Endothelial cell of umbilical vein (primary cell): ENCODE measurements at regions not wholly inside any gene's neighbourhood (a gene's known extent, or its start where the extent isn't known, plus 50 kb on each side); places are given as distances from the start of the nearest gene placed in this dataset.

Experiments used
- BruUV-seq: library from RNA; stranded (reverse); fragments of 400-500 nt; replicated peaks from 2 replicates; lab custom pipeline; 2021; lab: Mats Ljungman, UMichigan
- CTCF ChIA-PET: fragments of 300-600, 350-600 bp; sonication (Branson Sonifier 250); formaldehyde crosslinking; loops from one replicate; lab custom pipeline; 2021; ENCODE audit warnings: antibody characterized with exemption, inconsistent platforms; lab: Charles Lee
- POLR2A ChIA-PET: fragments of 300-600, 350-600 bp; sonication (Branson Sonifier 250); formaldehyde crosslinking; loops from one replicate; lab custom pipeline; 2021; ENCODE audit warnings: antibody characterized with exemption, inconsistent platforms; lab: Charles Lee
- DNase-seq: peaks from one replicate; pipeline ENCODE4 v3.0.0-alpha.2; 2011; ENCODE audit warnings: low read depth, low spot score
- FAIRE-seq: peaks from 2 replicates; lab custom pipeline; 2011; peaks lifted over from hg19 to GRCh38; lab: Jason Lieb, UNC
- H2AFZ ChIP-seq: 2 replicates; pipeline ENCODE4 v1.6.0; 2012; ENCODE audit warnings: low read depth, low read length, control low read depth, inconsistent platforms
- H3K27ac ChIP-seq: 2 replicates; pipeline ENCODE4 v1.5.1; 2011; ENCODE audit warnings: low read depth, mild to moderate bottlenecking, control low read depth, low read length, moderate library complexity; ENCODE audit not compliant: insufficient read depth
- H3K27me3 ChIP-seq, 2 experiments: 2 replicates each; pipeline versions ENCODE4 v1.6.0 to v1.6.1; 2011; ENCODE audit warnings: low read length in 2 of 2, mixed read lengths in 1 of 2; ENCODE audit not compliant: control insufficient read depth in 2 of 2, insufficient read depth in 2 of 2
- H3K36me3 ChIP-seq, 2 experiments: 2 replicates in 1 of 2; 3 replicates in 1 of 2; pipeline ENCODE4 v1.5.1; 2011; ENCODE audit warnings: low read length in 2 of 2, mild to moderate bottlenecking in 1 of 2, moderate library complexity in 1 of 2; ENCODE audit not compliant: control insufficient read depth in 2 of 2, insufficient read depth in 2 of 2; ENCODE audit errors: extremely low read depth in 1 of 2
- H3K4me1 ChIP-seq: 3 replicates; pipeline ENCODE4 v1.5.1; 2011; ENCODE audit warnings: mild to moderate bottlenecking, low read length; ENCODE audit not compliant: control insufficient read depth, insufficient read depth; ENCODE audit errors: extremely low read depth
- H3K4me2 ChIP-seq: 2 replicates; pipeline ENCODE4 v1.6.1; 2011; ENCODE audit warnings: low read length, control low read depth, mixed read lengths; ENCODE audit not compliant: insufficient read depth
- H3K4me3 ChIP-seq, 3 experiments: fragments of 200-600 bp in 1 of 3; sonication (generic), shearing (Covaris generic) in 1 of 3; replicated peaks in 1 of 3; 2 replicates each; pipeline ENCODE4 v1.5.1; 2011 to 2016; ENCODE audit warnings: control low read depth in 3 of 3, low read length in 3 of 3, mild to moderate bottlenecking in 2 of 3, inconsistent platforms in 1 of 3, low read depth in 1 of 3, moderate library complexity in 1 of 3; ENCODE audit not compliant: insufficient read depth in 1 of 3
- H3K79me2 ChIP-seq: 2 replicates; pipeline ENCODE4 v1.6.0; 2012; ENCODE audit warnings: low read length, inconsistent platforms; ENCODE audit not compliant: control insufficient read depth, insufficient read depth
- H3K9ac ChIP-seq: replicated peaks from 2 replicates; pipeline ENCODE3; 2011; ENCODE audit warnings: low read length, control low read depth; ENCODE audit not compliant: insufficient read depth; ENCODE audit errors: extremely low read depth
- H3K9me1 ChIP-seq: replicated peaks from 3 replicates; pipeline ENCODE4 v1.6.0; 2011; ENCODE audit warnings: mild to moderate bottlenecking, low read length; ENCODE audit not compliant: control insufficient read depth, insufficient read depth; ENCODE audit errors: extremely low read depth
- H3K9me3 ChIP-seq: replicated peaks from 2 replicates; pipeline ENCODE4 v1.5.1; 2012; ENCODE audit warnings: low read length, inconsistent platforms; ENCODE audit not compliant: control insufficient read depth, insufficient read depth
- H4K20me1 ChIP-seq: replicated peaks from 2 replicates; pipeline ENCODE3; 2011; ENCODE audit warnings: mild to moderate bottlenecking, low read length; ENCODE audit not compliant: control insufficient read depth, insufficient read depth; ENCODE audit errors: extremely low read depth
- EZH2 ChIP-seq: IDR thresholded peaks from 2 replicates; pipeline ENCODE4 v1.6.1; 2012; ENCODE audit warnings: borderline replicate concordance, low read depth, mild to moderate bottlenecking, moderate library complexity, low read length, inconsistent platforms; ENCODE audit not compliant: severe bottlenecking
- FOS ChIP-seq: IDR thresholded peaks from 2 replicates; pipeline ENCODE4 v1.6.1; 2011; ENCODE audit warnings: mild to moderate bottlenecking, low read length, moderate library complexity, borderline replicate concordance; ENCODE audit not compliant: insufficient read depth
- GATA2 ChIP-seq: IDR thresholded peaks from 2 replicates; pipeline ENCODE4 v1.7.0; 2011; ENCODE audit warnings: low read depth, mild to moderate bottlenecking, moderate library complexity, mixed read lengths, low read length; ENCODE audit not compliant: insufficient read length, insufficient read depth
- JUN ChIP-seq: IDR thresholded peaks from 2 replicates; pipeline ENCODE4 v1.6.1; 2011; ENCODE audit warnings: borderline replicate concordance, low read depth; ENCODE audit not compliant: insufficient read length, insufficient read depth
- MYC ChIP-seq: IDR thresholded peaks from one replicate; pipeline ENCODE4 v1.6.1; 2011; ENCODE audit warnings: mild to moderate bottlenecking, low read depth, low read length
- POLR2A ChIP-seq: IDR thresholded peaks from 2 replicates; pipeline ENCODE4 v1.6.1; 2012; ENCODE audit warnings: low read depth, mild to moderate bottlenecking, control low read depth, low read length
- POLR2AphosphoS5 ChIP-seq: IDR thresholded peaks from 2 replicates; pipeline ENCODE4 v1.6.1; 2012; ENCODE audit warnings: low read depth, mild to moderate bottlenecking, control low read depth, low read length, moderate library complexity; ENCODE audit not compliant: insufficient read depth
- dilution Hi-C: fragments of 300-500 bp; cut with MboI; formaldehyde crosslinking; loops from one replicate; pipeline ENCODE4 v1.15.0; 2019; ENCODE audit warnings: low sequenced_read_pairs; ENCODE audit not compliant: extremely low pct_ligation_motif_present
- intact Hi-C: fragments of 100-400 bp; cut with micrococcal nuclease; formaldehyde crosslinking; loops from one replicate; pipeline ENCODE4 v1.10.0; 2022
- TF ChIP-seq, protein P1 (sequence below), 2 donors: IDR thresholded peaks; 1 replicate in 1 of 2; 2 replicates in 1 of 2; pipeline ENCODE4 v1.5.1; 2011; ENCODE audit warnings: low read length in 2 of 2, mild to moderate bottlenecking in 2 of 2, moderate library complexity in 2 of 2, control low read depth in 1 of 2, inconsistent platforms in 1 of 2, low read depth in 1 of 2; ENCODE audit not compliant: insufficient read depth in 1 of 2; ENCODE audit errors: extremely low read depth in 1 of 2
- TF ChIP-seq, protein P2 (sequence below): IDR thresholded peaks from 2 replicates; pipeline ENCODE4 v1.6.1; 2011; ENCODE audit not compliant: insufficient read depth, insufficient read length

DNA sequence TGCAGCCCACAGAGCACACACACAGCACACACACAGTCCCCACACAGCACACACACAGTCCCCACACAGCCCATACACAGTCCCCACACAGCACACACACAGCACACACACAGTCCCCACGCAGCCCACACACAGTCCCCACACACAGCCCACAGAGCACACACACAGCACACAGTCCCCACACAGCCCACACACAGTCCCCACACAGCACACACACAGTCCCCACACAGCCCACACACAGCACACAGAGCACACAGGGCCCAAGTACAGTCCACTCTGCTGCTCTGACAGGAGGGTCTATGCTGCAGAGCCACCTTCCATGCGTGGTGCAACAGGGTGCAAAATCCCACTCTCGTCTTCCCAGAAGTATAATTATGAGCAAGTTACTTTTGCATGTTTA lies 240.5 kb upstream of the SALL3 start:
- Histone ChIP-seq H3K27me3 (no peaks in the 10 kb centered on the region), H3K9ac (no peak overlapping the region), H2AFZ (no peak overlapping the region), H3K4me2 (no peak overlapping the region), H3K27ac (no peak overlapping the region), H3K4me1 (no peaks in the 10 kb centered on the region), H3K9me3 (peaks cover 11% of the 10 kb centered on the region), H3K4me3 (no peak overlapping the region), H3K9me1 (no peaks in the 10 kb centered on the region), H4K20me1 (no peaks in the 10 kb centered on the region), H3K36me3 (no peaks in the 10 kb centered on the region), H3K79me2 (no peaks in the 10 kb centered on the region)
- FAIRE-seq (no peak), DNase-seq (no peak)
- intact Hi-C loops (no loop called here), dilution Hi-C loops (no loop called here)
- TF ChIP-seq MYC: no peak
- no peak for TF ChIP-seq POLR2A
- TF ChIP-seq POLR2AphosphoS5: no peak
- TF ChIP-seq JUN: no peak
- no peak for TF ChIP-seq EZH2
- TF ChIP-seq, protein P1, sequence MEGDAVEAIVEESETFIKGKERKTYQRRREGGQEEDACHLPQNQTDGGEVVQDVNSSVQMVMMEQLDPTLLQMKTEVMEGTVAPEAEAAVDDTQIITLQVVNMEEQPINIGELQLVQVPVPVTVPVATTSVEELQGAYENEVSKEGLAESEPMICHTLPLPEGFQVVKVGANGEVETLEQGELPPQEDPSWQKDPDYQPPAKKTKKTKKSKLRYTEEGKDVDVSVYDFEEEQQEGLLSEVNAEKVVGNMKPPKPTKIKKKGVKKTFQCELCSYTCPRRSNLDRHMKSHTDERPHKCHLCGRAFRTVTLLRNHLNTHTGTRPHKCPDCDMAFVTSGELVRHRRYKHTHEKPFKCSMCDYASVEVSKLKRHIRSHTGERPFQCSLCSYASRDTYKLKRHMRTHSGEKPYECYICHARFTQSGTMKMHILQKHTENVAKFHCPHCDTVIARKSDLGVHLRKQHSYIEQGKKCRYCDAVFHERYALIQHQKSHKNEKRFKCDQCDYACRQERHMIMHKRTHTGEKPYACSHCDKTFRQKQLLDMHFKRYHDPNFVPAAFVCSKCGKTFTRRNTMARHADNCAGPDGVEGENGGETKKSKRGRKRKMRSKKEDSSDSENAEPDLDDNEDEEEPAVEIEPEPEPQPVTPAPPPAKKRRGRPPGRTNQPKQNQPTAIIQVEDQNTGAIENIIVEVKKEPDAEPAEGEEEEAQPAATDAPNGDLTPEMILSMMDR (IDR thresholded peaks at IDR 0.05; ENCODE audit: extremely low read depth in 1 of 2, insufficient read depth in 1 of 2, low read depth in 1 of 2, low read length in 2 of 2): no peak
- no peak for TF ChIP-seq FOS
- no peak for TF ChIP-seq GATA2
- TF ChIP-seq, protein P2, sequence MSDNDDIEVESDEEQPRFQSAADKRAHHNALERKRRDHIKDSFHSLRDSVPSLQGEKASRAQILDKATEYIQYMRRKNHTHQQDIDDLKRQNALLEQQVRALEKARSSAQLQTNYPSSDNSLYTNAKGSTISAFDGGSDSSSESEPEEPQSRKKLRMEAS: no peak
- CTCF ChIA-PET: no interaction called here
- POLR2A ChIA-PET: no interaction called here
- BruUV-seq: no TSS peak
